HG03159 (cell line): ENCODE measurements at regions not wholly inside any gene's neighbourhood (a gene's known extent, or its start where the extent isn't known, plus 50 kb on each side); places are given as distances from the start of the nearest gene placed in this dataset.
"Not testable (repeated sequence)": the region's sequence is repeated elsewhere in the genome, so short reads cannot be mapped to it uniquely, and the experiment has no call there.

Experiments
- ATAC-seq: cut with Tn5 transposase; IDR thresholded peaks from one replicate; pipeline ENCODE4 v1.9.1; 2021; ENCODE audit warnings: mild to moderate bottlenecking, moderate library complexity; ENCODE audit not compliant: unreplicated experiment

DNA sequence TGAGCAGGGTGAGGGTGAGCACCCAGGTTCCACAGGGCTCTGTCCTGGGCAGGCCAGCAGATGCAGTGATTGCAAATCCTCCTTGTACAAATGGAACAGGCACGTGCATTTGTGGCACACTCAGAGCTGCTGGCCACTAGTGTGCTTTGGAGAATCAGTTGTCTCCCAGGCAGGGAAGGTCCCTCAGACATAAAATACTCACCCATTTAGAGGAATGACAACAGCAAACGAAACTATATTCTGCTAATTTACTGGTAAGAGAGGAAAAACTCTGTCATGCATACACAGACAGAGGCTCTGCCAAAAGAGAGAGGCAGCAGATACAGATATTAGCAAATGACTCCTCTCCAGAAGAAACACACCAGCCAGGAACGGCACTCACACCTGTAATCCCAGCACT is 116.5 kb upstream of the PLGLB2 start:
- not testable (repeated sequence) for ATAC-seq

DNA sequence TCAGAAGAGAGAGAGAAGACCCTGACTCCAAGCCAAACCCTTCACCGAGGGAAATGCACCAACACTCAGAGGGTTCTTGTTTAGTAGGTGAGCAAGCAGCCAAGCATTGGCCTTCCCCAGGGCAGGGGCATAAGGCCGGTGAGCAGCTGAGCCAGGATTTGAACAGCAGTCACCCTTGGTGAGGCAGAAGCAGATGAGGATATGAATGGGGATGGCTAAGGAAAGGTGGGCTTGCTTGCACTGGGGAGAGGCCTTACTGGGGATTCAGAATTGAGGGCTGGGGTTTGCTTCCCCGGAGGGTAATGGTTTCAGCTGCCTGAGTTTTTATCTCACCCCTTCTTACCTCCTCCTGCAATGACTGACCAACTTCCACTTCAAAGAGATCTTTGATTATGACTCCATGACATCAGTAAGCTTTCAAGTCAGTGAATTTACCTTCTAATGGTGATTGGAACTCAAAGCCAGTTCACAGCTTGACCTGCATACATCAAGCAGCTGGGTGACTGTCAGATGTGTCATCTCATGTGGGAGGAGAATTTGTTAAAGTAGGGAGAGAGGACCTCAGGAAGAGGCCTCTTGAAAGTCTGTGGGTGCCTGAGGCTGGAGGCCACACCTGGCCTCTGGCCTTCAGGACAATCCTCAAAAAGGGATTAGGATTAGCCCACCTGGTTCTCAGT is 114.5 kb upstream of the PLGLB2 start:
- not testable (repeated sequence) for ATAC-seq

DNA sequence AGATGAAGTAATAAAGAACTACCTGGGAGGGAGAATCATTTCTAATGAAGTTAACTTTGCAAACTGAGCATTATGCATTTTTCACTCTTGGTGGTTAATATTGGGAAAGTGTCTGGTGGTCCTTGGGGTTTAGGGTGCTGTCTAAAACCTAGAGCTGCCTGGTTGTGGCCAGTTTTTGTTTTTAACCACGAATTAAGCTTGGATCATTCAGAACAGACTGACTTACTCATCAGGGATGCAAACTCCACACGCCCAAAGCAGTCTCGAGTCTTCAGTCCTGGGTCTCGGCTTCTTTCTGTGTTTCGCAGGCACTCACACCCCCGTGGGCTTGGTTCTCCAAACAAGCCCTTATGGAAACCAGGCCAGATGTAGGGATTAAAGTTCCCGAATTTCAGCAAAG is 113.8 kb upstream of the PLGLB2 start:
- ATAC-seq = not testable (repeated sequence)

GRCh38 chr2:87634971-87635650 is 112.8 kb upstream of the PLGLB2 start:
- not testable (repeated sequence) for ATAC-seq

GRCh38 chr2:87636246-87636645 is 111.6 kb upstream of the PLGLB2 start:
- not testable (repeated sequence) for ATAC-seq

- ATAC-seq = not testable (repeated sequence)
Measured at GRCh38 chr2:87636735-87637134, 111.2 kb upstream of the PLGLB2 start.

GRCh38 chr2:87637249-87637990 is 110.5 kb upstream of the PLGLB2 start:
- ATAC-seq = not testable (repeated sequence)

DNA sequence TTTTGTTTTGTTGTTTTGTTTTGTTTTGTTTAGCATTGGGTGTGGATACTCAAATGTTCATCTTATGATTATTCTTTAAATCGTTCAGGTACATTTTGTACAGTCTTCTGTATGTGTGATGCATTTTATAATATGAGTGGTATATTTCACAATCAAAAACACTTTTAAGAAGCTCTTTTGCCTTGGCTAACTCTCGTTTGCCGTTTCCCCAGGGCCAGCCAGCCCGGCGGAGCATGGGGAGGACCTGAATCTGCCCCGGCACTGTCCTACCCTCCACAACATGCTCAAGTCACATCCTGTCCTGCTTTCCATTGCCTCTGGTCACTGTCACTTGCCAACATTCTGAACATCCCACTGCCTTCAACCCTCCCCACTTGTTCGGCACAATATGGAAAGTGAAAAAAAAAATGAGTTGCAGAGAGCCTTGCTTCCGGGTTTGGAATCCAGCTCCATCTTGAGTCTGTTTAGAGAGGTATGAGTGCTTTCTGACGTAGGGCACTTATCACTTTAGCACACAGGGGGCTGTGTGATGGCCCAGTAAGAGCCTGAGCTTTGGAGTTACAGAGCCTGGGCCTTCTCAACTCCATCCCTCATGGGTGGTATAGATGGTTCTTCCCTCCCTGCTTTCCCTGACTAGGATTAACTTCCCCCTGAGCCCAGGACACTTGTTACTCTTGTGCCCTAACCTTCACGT is 109.6 kb upstream of the PLGLB2 start:
- ATAC-seq = not testable (repeated sequence)

GRCh38 chr2:87638872-87639271 is 109.0 kb upstream of the PLGLB2 start:
- ATAC-seq = not testable (repeated sequence)

DNA sequence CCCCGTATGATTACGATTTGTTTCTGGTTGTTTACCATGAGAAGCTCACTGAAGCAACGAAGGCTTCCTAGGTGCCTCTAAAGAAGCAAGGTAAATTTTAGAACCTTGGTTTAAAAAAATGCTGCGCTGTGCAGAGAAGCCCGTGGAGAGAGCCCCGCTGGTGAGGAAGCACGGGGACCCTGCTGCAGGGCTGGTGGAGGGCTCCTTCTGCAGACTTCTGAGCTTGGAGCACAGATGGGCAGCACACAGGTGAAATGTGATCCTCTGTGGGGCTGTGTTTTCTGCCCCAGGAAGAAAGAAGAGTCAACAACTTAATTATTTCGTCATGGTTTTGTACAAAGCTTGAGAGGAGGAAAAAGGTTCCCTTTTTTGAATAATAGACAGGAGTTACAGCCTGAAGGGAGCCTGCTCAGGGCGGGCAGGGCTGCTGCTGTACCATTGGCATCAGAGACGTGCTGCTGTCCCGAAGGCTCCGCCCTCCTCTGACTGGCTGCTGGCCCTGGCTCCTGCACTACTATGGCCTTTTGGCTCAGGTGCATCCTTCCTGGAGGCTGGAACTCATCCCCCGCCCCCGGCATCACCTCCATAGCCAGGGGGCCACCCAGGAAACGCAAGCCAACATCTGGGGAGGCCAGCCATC is 108.0 kb upstream of the PLGLB2 start:
- ATAC-seq = not testable (repeated sequence)

GRCh38 chr2:87640961-87641563 is 106.8 kb upstream of the PLGLB2 start:
- ATAC-seq = not testable (repeated sequence)

GRCh38 chr2:87643165-87643564 is 104.7 kb upstream of the PLGLB2 start:
- not testable (repeated sequence) for ATAC-seq

DNA sequence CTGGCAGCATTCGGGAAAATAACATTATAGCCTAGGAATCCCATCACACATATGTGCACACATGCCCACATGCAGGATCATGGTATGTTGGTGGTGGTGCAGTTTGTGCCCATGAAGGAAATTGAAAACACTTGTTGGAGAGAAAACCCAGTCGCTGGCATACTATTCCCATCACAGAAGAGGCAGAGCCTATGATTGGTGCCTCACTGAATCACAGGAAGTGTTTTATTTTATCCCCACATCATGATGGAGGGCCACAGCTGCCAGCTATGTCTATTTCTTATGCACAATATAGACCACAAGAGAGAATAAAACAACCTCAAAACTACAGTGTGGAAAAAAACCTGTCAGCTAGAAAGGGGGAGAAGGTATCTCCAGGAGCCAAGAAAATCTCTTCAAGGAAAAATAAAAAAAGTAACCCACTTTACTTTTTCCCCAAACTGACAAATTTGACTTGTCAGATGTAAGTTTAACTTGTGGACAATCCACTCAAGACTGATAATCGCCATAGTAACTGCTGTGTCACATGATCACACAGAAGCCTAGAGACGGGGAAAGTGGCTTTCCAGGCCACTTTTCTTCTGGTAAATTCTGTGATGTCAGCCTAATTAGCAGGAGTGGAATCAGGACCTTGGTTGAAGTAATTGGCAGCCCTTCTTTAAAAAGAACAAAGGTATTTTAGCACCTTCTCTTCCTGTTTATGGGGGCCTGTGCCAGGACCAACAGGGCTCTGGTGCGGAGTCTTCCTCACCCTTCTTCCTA is 100.0 kb upstream of the PLGLB2 start:
- not testable (repeated sequence) for ATAC-seq

DNA sequence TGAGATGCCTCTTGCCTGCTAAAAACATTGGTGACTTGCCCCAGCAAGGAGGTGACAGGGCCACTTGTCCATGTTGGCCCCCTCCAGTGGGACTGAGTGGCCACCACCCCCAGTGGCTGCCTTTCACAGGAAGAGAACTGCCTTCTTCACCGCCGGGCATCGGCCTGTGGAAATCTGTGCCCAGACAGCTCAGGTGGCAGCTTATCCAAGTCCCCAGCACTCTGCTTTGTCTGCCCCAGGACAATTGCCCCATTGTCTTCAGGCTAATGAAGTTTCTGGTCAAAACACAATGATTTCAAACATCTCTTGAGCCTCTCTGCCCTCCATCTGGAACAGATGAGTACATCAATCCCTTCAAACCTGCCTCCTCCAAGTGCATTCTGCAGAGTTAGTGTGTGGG is 99.1 kb upstream of the PLGLB2 start:
- ATAC-seq = not testable (repeated sequence)

DNA sequence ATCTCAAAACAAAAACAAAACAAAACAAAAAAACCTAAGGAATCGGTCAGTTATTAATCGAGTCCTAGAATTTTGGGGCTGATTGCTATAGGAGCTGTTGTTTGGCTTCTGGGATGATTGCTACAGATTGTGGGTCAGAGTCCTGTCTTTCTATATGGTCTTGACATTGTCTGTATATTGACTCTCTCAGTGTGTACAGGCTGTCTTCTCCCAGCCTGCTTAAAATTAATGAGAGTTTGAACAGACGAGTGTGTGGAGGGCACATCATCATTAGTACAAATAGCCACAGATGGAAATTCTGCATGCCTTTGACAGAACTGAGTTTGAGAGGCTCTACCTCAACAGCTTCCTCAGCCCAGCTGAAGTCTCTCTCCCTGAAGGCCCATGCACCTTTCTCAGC is 98.0 kb upstream of the PLGLB2 start:
- not testable (repeated sequence) for ATAC-seq

DNA sequence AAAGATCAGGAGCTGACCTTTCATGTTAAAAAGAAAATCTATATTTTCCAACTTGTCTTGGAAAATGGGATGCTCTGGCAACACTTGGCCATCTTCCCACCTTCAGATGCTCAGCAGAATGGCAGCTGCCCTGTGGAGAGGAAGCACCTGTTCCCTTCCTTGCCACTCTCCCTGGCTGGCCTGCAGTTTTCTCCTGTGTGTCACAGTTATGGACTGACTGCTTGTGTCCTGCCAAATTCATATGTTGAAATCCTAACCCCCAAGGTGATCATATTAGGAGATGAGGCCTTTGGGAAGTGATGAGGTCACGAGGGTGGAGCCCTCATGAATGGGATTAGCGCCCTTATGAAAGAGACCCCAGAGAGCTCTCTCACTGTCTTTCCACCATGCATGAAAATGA is 97.0 kb upstream of the PLGLB2 start:
- ATAC-seq = not testable (repeated sequence)

GRCh38 chr2:87651589-87651988 is 96.3 kb upstream of the PLGLB2 start:
- ATAC-seq = not testable (repeated sequence)

- not testable (repeated sequence) for ATAC-seq
Measured at GRCh38 chr2:87653373-87653772, 94.5 kb upstream of the PLGLB2 start.

GRCh38 chr2:87654136-87654814 is 93.6 kb upstream of the PLGLB2 start:
- not testable (repeated sequence) for ATAC-seq
